ENCODE measurements at regions not wholly inside any gene's neighbourhood (a gene's known extent, or its start where the extent isn't known, plus 50 kb on each side); places are given as distances from the start of the nearest gene placed in this dataset.

GRCh38 chr7:41252957-41253356, 449.9 kb downstream of the INHBA start:
- no peak for TF ChIP-seq POLR2A (IDR thresholded peaks at IDR 0.05)
- TF ChIP-seq CTCF (IDR thresholded peaks at IDR 0.05), result no peak
- TF ChIP-seq POLR2AphosphoS5 (IDR thresholded peaks at IDR 0.05), result no peak

All from breast epithelium (tissue), 3 donors.